NCI-H510A treated with DMSO at 0.1 percent for 48 hours (cell line): ENCODE measurements at regions not wholly inside any gene's neighbourhood (a gene's known extent, or its start where the extent isn't known, plus 50 kb on each side); places are given as distances from the start of the nearest gene placed in this dataset.

Experiments
- DNase-seq: peaks from one replicate; lab custom pipeline; 2025; lab: John Stamatoyannopoulos, UW

DNA sequence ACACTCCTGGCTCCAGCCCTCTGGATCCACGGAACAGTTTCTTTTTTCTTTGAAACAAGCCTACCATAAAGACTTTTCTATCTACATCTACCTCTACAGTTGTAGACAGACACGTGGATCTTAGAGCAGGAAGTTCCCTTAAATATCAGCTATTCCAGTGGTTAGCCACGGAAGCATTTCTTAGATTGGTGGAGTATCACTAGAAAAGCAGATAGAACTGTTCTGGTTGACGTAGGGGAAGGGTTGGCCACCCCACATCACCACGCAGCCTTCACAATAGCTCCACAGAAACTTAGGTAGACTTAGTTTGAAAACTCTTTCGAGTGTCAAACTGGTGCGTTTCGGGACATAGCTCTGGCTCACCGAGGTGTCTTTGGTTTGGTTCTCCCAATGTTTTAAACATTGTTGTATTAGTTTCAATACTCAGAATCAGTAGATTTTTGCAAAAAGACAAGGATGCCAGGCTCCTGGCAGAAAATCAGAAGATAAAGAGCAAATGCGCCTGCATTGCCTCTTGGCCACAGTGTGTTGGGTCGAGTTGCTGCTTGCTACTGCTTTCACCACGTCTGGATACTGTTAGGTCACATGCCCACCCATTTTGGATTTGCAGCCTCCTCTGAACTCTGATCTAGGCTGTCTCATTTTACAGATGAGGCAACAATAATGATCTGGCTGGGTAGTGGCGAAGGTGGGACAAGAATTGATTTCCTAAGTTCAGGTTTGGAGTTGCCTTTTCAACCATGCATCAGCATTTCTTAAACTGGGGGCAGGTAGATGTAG lies 71.5 kb upstream of the DTNBP1 start:
- no peak for DNase-seq

DNA sequence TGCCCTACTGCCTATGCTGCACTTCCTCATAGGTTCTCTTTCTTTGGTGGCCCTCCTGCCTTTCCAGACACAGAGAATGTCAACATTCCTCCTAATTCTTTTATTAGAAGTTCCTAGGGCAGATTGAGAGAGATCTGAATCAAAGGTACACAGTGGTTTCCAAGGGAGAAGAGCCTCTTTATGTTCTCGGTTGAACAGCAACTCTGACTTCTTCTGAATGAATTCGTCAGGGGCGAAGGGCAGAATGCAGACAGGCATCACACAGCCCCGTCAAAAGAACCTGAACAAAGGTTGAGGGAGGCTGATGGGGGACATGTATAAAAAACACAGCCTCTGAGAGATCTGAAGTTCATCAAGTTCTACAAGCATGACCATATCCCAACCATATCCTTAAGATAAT lies 68.1 kb upstream of the DTNBP1 start:
- no peak for DNase-seq

DNA sequence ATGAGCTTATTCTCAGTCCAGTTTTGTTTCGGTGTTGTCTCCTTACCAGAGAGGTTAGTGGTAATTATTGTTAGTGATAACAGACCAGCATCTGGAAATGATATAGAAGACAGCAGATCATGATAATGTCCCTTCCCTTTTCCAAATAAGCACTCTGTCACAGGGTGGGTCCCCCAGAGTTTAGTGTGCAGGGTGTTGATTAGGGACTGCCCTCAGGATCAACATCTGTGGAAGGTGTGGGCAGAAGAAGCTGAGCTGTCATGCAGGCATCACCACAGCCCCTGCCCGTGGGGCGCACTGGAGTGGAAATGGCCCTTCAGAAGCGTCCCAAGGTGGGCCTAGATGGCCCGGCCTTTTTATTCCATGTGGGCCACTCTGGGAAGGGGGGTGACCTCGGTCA lies 67.6 kb upstream of the DTNBP1 start:
- DNase-seq = no peak

DNA sequence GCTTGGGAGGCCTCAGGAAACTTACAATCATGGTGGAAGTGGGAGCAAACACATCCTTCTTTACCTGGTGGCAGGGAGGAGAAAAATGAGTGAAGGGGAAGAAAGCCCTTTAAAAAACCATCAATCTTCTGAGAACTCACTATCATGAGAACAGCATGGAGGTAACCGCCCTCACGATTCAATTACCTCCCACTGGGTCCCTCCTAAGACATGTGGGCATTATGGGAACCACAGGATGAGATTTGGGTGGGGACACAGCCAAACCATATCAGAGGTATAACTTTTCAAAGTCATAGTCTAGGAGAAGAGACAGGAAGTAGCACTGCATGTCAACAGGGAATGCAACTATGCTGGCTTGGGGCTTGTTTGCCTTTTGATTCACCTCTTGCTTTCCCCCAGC lies 59.9 kb upstream of the DTNBP1 start:
- no peak for DNase-seq

DNA sequence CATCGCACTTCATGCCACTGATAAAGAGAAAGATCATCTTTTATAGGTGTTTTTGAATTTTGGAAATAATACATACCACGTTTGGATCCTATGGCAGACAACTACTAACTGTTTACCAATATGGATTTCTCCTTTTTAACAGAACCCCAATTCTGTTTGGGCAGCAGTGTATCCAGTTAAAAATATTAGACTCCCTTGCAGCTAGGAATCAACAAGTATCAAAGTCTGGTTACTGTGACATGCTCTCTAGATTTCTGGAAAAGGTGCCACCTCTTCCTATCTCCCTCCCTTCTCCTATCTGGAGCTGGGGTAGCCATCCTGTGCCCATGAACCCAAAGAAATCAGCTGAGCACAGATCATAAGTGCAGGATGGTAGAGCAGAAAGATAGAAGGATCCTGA lies 54.1 kb upstream of the DTNBP1 start:
- DNase-seq = no peak

DNA sequence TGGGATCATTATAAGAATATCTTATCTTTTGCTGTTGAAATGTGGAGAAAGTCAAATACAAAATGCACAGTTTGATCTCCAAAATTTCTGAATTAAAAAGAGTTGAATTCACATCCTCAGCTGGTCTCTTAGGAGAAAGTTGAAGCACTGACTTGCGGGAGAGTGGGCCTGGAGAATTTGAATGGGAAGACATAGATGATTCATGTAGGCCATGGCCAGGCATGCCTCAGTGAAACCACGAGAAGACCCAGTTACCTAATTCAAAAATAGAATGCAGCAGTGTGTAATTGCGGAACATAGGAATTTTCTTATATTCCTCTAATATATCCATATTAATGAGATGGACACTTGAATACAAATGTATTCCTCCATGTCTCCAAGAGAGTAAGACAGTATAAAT lies 53.0 kb upstream of the DTNBP1 start:
- no peak for DNase-seq

DNA sequence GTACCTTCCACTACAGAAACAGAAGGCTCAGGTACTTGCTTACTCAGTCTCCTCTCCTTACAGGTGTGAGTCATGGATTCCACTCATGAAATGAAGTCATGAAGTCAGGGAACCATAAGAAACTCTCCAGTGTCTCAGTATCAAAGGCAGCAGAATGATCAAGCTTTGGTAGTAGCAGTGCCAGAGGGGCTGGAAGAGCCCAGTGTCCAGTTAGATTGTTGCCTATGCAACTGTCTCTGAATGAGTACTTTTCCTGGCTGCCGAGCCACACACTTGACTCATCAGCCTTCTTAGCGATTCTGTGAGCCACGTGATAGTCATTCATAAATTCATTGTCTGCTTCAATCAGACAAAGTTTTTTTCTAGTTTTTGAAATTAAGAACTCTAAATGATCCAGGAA lies 52.2 kb upstream of the DTNBP1 start:
- no peak for DNase-seq

DNA sequence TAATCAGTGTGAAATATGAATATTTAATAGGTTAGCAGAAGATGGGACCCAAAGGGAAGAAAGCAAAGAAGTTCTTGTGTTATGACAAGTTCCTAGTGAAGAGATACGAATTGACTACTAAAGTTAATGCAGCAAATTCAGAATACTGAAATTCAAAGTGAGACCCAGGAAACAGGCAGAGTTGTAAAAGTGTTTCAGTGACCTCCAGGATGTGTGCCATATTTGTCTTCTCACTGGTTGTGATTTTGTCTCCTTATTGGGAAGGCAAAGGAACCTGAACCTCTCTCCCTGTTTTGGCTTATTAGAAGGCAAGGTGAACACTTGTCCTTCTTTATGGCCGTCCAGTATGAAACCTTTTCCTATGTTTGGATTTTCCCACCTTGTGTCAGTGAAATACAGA lies 51.8 kb upstream of the DTNBP1 start:
- DNase-seq = no peak

DNA sequence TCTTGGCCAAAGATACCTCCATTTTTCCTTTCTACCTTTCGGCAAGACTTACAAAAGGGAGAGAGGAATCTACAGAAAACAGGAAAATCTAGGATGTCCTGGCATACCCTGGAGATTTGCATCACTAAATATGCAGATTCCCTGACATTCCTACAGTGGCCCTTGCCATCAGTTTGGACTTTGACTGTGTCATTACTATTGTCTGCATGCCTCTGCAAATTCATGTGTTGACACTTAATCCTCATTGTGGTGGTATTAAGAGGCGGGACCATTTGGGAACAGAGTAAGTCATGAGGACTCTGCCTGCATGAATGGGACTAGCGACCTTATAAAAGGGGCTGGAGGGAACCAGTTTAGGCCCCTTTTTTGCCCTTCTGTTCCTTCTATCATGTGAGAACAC lies 50.5 kb upstream of the DTNBP1 start:
- DNase-seq = no peak

DNA sequence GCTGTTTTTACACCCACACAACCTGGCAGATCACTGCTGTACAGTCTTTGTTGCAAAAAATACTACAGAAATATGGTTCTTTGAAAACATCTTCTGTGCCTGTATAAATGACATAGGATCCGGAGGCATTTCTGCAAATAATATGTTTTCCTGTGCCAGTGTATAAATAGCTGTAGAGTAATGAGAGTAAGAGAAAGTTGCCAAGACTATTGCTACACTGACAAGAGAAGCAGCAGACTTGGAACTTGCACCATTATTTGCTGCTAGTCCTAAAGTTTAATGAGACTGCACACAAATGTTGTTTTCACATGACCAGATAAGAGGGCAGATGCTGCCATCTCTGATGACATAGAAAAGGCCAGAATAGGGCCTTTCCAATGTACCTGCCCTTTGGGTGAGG lies 50.0 kb upstream of the DTNBP1 start:
- DNase-seq = no peak
